ENCODE measurements at regions not wholly inside any gene's neighbourhood (a gene's known extent, or its start where the extent isn't known, plus 50 kb on each side); places are given as distances from the start of the nearest gene placed in this dataset.
"Not testable (repeated sequence)": the region's sequence is repeated elsewhere in the genome, so short reads cannot be mapped to it uniquely, and the experiment has no call there.

DNA sequence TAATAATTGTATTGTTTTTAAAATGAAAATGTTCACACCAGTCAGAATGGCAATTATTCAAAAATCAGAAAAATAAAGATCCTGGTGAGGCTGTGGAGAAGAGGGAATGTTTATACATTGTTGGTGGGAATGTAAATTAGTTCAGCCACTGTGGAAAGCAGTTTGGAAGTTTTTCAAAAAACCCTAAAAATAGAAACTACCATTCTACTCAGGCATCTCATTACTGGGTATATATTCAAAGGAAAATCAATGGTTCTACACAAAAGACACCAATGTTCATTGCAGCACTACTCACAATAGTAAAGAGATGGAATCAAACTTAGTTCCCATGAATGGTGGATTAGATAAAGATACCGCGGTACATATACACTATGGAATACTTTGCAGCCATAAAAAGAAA is 461.5 kb upstream of the ADGRB3 start:
- TF ChIP-seq, protein P1, sequence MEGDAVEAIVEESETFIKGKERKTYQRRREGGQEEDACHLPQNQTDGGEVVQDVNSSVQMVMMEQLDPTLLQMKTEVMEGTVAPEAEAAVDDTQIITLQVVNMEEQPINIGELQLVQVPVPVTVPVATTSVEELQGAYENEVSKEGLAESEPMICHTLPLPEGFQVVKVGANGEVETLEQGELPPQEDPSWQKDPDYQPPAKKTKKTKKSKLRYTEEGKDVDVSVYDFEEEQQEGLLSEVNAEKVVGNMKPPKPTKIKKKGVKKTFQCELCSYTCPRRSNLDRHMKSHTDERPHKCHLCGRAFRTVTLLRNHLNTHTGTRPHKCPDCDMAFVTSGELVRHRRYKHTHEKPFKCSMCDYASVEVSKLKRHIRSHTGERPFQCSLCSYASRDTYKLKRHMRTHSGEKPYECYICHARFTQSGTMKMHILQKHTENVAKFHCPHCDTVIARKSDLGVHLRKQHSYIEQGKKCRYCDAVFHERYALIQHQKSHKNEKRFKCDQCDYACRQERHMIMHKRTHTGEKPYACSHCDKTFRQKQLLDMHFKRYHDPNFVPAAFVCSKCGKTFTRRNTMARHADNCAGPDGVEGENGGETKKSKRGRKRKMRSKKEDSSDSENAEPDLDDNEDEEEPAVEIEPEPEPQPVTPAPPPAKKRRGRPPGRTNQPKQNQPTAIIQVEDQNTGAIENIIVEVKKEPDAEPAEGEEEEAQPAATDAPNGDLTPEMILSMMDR (IDR thresholded peaks at IDR 0.05): no peak
- intact Hi-C loops (cut with DNase I): no loop called here
- DNase-seq (ENCODE audit: low spot score in 2 of 2): no peak
- H3K9me3 ChIP-seq: no peaks in the 10 kb centered on the region
- no peaks in the 10 kb centered on the region for H3K4me1 ChIP-seq
- H3K27me3 ChIP-seq: no peaks in the 10 kb centered on the region
- no peak overlapping the region for H3K4me3 ChIP-seq
- no peak overlapping the region for H3K27ac ChIP-seq
- no peaks in the 10 kb centered on the region for H3K36me3 ChIP-seq

DNA sequence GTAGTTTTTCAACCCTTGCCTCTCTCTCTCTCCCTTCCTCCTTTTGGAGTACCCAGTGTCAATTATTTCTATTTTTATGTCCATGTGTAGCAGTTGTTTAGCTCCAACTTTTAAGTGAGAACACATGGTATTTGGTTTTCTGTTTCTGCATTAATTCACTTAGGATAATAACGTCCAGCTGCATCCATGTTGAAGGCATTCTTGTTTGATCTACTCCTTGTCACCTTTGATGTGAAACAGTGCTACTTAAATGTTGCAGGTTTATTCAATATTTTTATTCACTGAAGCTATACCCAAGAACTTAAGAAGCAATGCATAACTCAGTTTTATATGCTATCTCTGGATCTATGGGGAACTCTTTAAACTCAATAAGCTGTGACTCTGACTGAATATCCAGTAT is 465.2 kb upstream of the ADGRB3 start:
- Histone ChIP-seq H3K27me3 (no peaks in the 10 kb centered on the region), H3K36me3 (no peaks in the 10 kb centered on the region), H3K9me3 (no peaks in the 10 kb centered on the region), H3K27ac (no peak overlapping the region), H3K4me3 (no peak overlapping the region), H3K4me1 (no peaks in the 10 kb centered on the region)
- intact Hi-C loops (cut with DNase I): no loop called here
- DNase-seq (ENCODE audit: low spot score in 2 of 2): no peak
- TF ChIP-seq, protein P1 (IDR thresholded peaks at IDR 0.05): no peak

DNA sequence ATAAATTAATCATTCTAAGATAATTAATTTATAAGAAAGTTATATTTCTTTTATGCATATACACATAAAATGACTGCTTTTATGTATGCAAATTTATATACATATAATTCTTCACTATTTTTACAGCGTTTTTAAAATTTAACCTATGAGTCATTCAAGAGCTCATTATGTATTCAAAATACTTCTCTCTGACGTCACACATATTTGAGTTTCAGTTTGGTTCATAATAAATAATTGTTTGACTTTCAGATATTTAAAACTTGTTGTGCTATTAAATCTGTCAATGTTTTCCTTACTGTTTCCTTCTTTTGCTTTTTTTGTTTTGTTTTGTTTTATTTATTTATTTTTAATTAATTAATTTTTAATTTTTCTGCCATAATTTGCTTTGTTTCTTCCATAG is 467.5 kb upstream of the ADGRB3 start:
- intact Hi-C loops (cut with DNase I): no loop called here
- Histone ChIP-seq H3K4me1 (no peaks in the 10 kb centered on the region), H3K9me3 (no peaks in the 10 kb centered on the region), H3K36me3 (no peaks in the 10 kb centered on the region), H3K27me3 (no peaks in the 10 kb centered on the region), H3K27ac (no peak overlapping the region), H3K4me3 (no peak overlapping the region)
- DNase-seq (ENCODE audit: low spot score in 2 of 2): no peak
- TF ChIP-seq, protein P1 (IDR thresholded peaks at IDR 0.05): no peak

DNA sequence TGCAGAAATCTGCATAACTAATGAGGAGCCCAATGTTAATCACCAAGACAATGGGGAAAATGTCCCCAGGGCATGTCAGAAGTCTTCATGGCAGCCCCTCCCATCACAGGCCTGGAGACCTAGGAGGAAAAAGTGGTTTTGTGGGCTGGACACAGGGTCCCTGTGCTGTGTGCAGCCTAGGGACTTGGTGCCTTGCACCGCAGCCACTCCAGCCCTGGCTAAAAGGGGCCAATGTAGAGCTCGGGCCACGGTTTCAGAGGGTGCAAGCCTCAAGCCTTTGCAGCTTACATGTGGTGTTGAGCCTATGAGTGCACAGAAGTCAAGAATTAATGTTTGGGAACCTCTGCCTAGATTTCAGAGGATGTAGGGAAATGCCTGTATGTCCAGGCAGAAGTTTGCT is 474.3 kb upstream of the ADGRB3 start:
- H3K4me1 ChIP-seq; H3K4me3 ChIP-seq; DNase-seq (ENCODE audit: low spot score in 2 of 2); intact Hi-C loops (cut with DNase I); H3K9me3 ChIP-seq; H3K27me3 ChIP-seq; H3K27ac ChIP-seq; H3K36me3 ChIP-seq: not testable (repeated sequence)

DNA sequence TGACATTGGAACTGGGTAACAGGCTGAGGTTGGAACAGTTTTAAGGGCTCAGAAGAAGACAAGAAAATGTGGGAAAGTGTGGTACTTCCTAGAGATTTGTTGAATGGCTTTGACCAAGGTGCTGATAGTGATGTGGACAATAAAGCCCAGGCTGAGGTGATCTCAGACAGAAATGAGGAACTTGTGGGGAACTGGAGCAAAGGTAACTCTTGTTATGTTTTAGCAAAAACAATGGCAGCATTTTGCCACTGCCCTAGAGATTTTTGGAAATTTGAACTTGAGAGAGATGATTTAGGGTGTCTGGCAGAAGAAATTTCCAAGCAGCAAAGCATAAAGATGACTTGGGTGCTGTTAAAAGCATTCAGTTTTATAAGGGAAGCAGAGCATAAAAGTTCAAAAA is 474.7 kb upstream of the ADGRB3 start:
- Histone ChIP-seq H3K4me1 (no peaks in the 10 kb centered on the region), H3K9me3 (no peaks in the 10 kb centered on the region), H3K27me3 (no peaks in the 10 kb centered on the region), H3K36me3 (no peaks in the 10 kb centered on the region), H3K27ac (no peak overlapping the region), H3K4me3 (no peak overlapping the region)
- DNase-seq (ENCODE audit: low spot score in 2 of 2): no peak
- TF ChIP-seq, protein P1 (IDR thresholded peaks at IDR 0.05): no peak
- intact Hi-C loops (cut with DNase I): no loop called here

DNA sequence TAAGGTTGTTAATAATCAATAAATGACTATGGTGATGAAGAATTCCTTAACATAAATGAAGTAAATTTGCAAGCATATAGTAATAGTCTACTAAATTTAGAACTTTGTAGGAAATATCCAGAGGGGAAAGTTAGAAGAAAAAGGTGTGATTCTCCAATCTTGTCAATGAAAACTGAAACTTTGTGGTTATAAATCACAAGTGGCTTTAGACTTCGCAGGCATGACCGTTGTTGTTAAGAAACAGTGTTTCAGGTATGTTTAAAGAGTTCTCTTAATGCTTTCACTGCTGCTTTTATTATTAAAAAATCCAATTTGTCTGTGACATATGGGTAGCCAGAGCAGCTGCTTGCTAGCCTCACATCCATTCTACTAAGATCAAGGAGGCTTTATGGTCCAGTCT is 475.6 kb upstream of the ADGRB3 start:
- intact Hi-C loops (cut with DNase I): no loop called here
- DNase-seq (ENCODE audit: low spot score in 2 of 2): no peak
- Histone ChIP-seq H3K9me3 (no peaks in the 10 kb centered on the region), H3K27ac (no peak overlapping the region), H3K36me3 (no peaks in the 10 kb centered on the region), H3K4me1 (no peaks in the 10 kb centered on the region), H3K4me3 (no peak overlapping the region), H3K27me3 (no peaks in the 10 kb centered on the region)
- TF ChIP-seq, protein P1 (IDR thresholded peaks at IDR 0.05): no peak

Measured in ascending aorta (tissue), 2 donors.